HepG2 (cell line): ENCODE measurements at regions not wholly inside any gene's neighbourhood (a gene's known extent, or its start where the extent isn't known, plus 50 kb on each side); places are given as distances from the start of the nearest gene placed in this dataset.

ENCODE experiments used
- ATAC-seq: fragments of 200-7000 bp; cut with Tn5 transposase; 3 replicates; pipeline ENCODE4 v1.9.1; 2020; ENCODE audit warnings: mild to moderate bottlenecking, moderate library complexity
- BruUV-seq: library from RNA; stranded (reverse); fragments of 400-500 nt; replicated peaks from 2 replicates; lab custom pipeline; 2021; lab: Mats Ljungman, UMichigan
- CTCF ChIA-PET: fragments of 300-600 bp; formaldehyde crosslinking; extraction: SDS; loops from one replicate; lab custom pipeline; 2021; ENCODE audit warnings: low total read pairs, inconsistent platforms, low intra/inter-chr PET ratio; lab: Yijun Ruan, JAX
- POLR2A ChIA-PET: fragments of 350-600 bp; sonication (Branson Sonifier 250); formaldehyde crosslinking; loops from one replicate; lab custom pipeline; 2020; ENCODE audit warnings: antibody characterized with exemption, inconsistent platforms; lab: Yijun Ruan, JAX
- DNase-seq: peaks from one replicate; pipeline ENCODE4 v3.0.0-alpha.2; 2015; ENCODE audit warnings: low spot score
- FAIRE-seq: peaks from 3 replicates; lab custom pipeline; 2011; peaks lifted over from hg19 to GRCh38; lab: Jason Lieb, UNC
- H2AFZ ChIP-seq: one replicate; pipeline ENCODE4 v1.6.1; 2011; ENCODE audit warnings: low read length, inconsistent platforms
- H3K27ac ChIP-seq: fragments of 300-600 bp; 3 replicates; pipeline ENCODE4 v1.8.0; 2011; ENCODE audit warnings: mixed run types, mild to moderate bottlenecking, mixed read lengths, low read length, inconsistent platforms; ENCODE audit not compliant: insufficient read depth; ENCODE audit errors: extremely low read length
- H3K27me3 ChIP-seq, 2 experiments: fragments of 200-600 bp in 1 of 2; 2 replicates in 1 of 2; 3 replicates in 1 of 2; pipeline versions ENCODE4 v1.6.0 to v1.8.0; 2011; ENCODE audit warnings: low read length in 2 of 2, mild to moderate bottlenecking in 2 of 2, moderate library complexity in 2 of 2, inconsistent platforms in 1 of 2; ENCODE audit not compliant: insufficient read depth in 2 of 2, control insufficient read depth in 1 of 2
- H3K36me3 ChIP-seq, 2 experiments: fragments of 200-600 bp in 1 of 2; replicated peaks in 1 of 2; 2 replicates in 1 of 2; 3 replicates in 1 of 2; pipeline versions ENCODE4 v1.5.1 to v1.8.0; 2011; ENCODE audit warnings: low read length in 2 of 2, inconsistent platforms in 1 of 2; ENCODE audit not compliant: insufficient read depth in 2 of 2, control insufficient read depth in 1 of 2
- H3K4me1 ChIP-seq: 2 replicates; pipeline ENCODE4 v1.5.1; 2012; ENCODE audit warnings: low read length, inconsistent platforms; ENCODE audit not compliant: insufficient read depth
- H3K4me2 ChIP-seq: 2 replicates; pipeline ENCODE4 v1.6.0; 2011; ENCODE audit warnings: low read depth, low read length, inconsistent platforms
- H3K4me3 ChIP-seq, 3 experiments: fragments of 200-600 bp in 1 of 3; sonication (generic), shearing (Covaris generic) in 1 of 3; replicated peaks in 1 of 3; 2 replicates each; pipeline ENCODE4 v1.5.1; 2011 to 2016; ENCODE audit warnings: low read length in 3 of 3, inconsistent platforms in 2 of 3, low read depth in 2 of 3, mild to moderate bottlenecking in 2 of 3, control low read depth in 1 of 3, mixed read lengths in 1 of 3; ENCODE audit not compliant: insufficient read depth in 1 of 3
- H3K79me2 ChIP-seq: one replicate; pipeline ENCODE4 v1.6.1; 2011; ENCODE audit warnings: low read length, inconsistent platforms; ENCODE audit not compliant: insufficient read depth
- H3K9ac ChIP-seq: 2 replicates; pipeline ENCODE4 v1.6.0; 2011; ENCODE audit warnings: mild to moderate bottlenecking, low read depth, low read length, inconsistent platforms; ENCODE audit not compliant: insufficient read depth
- H3K9me3 ChIP-seq: 2 replicates; pipeline ENCODE4 v1.5.1; 2012; ENCODE audit warnings: mild to moderate bottlenecking, low read length
- H4K20me1 ChIP-seq: 2 replicates; pipeline ENCODE4 v1.6.0; 2011; ENCODE audit warnings: inconsistent platforms, mild to moderate bottlenecking, low read length, moderate library complexity; ENCODE audit not compliant: insufficient read depth
- HDAC6 ChIP-seq: fragments of 200-600 bp; sonication (generic); IDR thresholded peaks from 2 replicates; pipeline ENCODE4 v1.7.0; 2017; ENCODE audit warnings: mild to moderate bottlenecking, antibody characterized with exemption, low read length, low read depth
- MBD4 ChIP-seq: IDR thresholded peaks from 2 replicates; pipeline ENCODE4 v1.6.1; 2012; ENCODE audit warnings: low read length, inconsistent platforms, borderline replicate concordance
- MXD1 ChIP-seq: sonication (generic); formaldehyde crosslinking; IDR thresholded peaks from 2 replicates; pipeline ENCODE4 v1.4.0; 2020; ENCODE audit warnings: mild to moderate bottlenecking, missing genetic modification reagents
- NFRKB ChIP-seq: fragments of 450-650 bp; IDR thresholded peaks from 2 replicates; pipeline ENCODE4 v1.6.1; 2017
- POGZ ChIP-seq: sonication (generic); formaldehyde crosslinking; IDR thresholded peaks from 2 replicates; pipeline ENCODE4 v1.4.0; 2020; ENCODE audit warnings: mild to moderate bottlenecking, missing genetic modification reagents
- ZBTB49 ChIP-seq: sonication (generic); formaldehyde crosslinking; IDR thresholded peaks from 2 replicates; pipeline ENCODE4 v1.4.0; 2020; ENCODE audit warnings: missing genetic modification reagents, borderline replicate concordance
- ZNF225 ChIP-seq: sonication (generic); formaldehyde crosslinking; IDR thresholded peaks from 2 replicates; pipeline ENCODE4 v1.4.0; 2020; ENCODE audit warnings: mild to moderate bottlenecking, missing genetic modification reagents
- ZNF232 ChIP-seq: sonication (generic); formaldehyde crosslinking; IDR thresholded peaks from 2 replicates; pipeline ENCODE4 v1.4.0; 2020; ENCODE audit warnings: missing genetic modification reagents, borderline replicate concordance
- ZNF264 ChIP-seq: sonication (generic); formaldehyde crosslinking; IDR thresholded peaks from 2 replicates; pipeline ENCODE4 v1.4.0; 2020; ENCODE audit warnings: missing genetic modification reagents
- ZNF335 ChIP-seq: sonication (generic); formaldehyde crosslinking; IDR thresholded peaks from 2 replicates; pipeline ENCODE4 v1.4.0; 2020; ENCODE audit warnings: missing genetic modification reagents
- ZNF512B ChIP-seq: sonication (generic); formaldehyde crosslinking; IDR thresholded peaks from 2 replicates; pipeline ENCODE4 v1.5.1; 2020; ENCODE audit warnings: missing genetic modification reagents, mild to moderate bottlenecking, borderline replicate concordance
- ZNF558 ChIP-seq: sonication (generic); formaldehyde crosslinking; IDR thresholded peaks from 2 replicates; pipeline ENCODE4 v1.9.0; 2022; ENCODE audit warnings: mild to moderate bottlenecking, missing genetic modification reagents, borderline replicate concordance
- ZNF704 ChIP-seq: sonication (generic); formaldehyde crosslinking; IDR thresholded peaks from 2 replicates; pipeline ENCODE4 v1.8.1; 2023; ENCODE audit warnings: mild to moderate bottlenecking, inconsistent platforms, moderate library complexity, missing genetic modification reagents, borderline replicate concordance
- ZNF780A ChIP-seq: sonication (generic); formaldehyde crosslinking; IDR thresholded peaks from 2 replicates; pipeline ENCODE4 v1.8.0; 2022; ENCODE audit warnings: mild to moderate bottlenecking, missing genetic modification reagents, moderate library complexity
- ZNF883 ChIP-seq: sonication (generic); formaldehyde crosslinking; IDR thresholded peaks from 2 replicates; pipeline ENCODE4 v1.5.1; 2020; ENCODE audit warnings: mild to moderate bottlenecking, missing genetic modification reagents; ENCODE audit errors: not compliant biosample characterization
- WGBS: methylation state at CpG from one replicate; pipeline ENCODE4 v1.1.6; 2017; ENCODE audit warnings: low lambda C conversion rate; 5-methylcytosine and 5-hydroxymethylcytosine counted together
- in situ Hi-C: cut with HindIII; loops from 2 replicates; pipeline ENCODE4 v1.10.0; 2017; ENCODE audit warnings: low pct_unique_long_range_greater_than_20kb; ENCODE audit not compliant: extremely low pct_ligation_motif_present
- intact Hi-C: fragments of 100-400 bp; cut with micrococcal nuclease; formaldehyde crosslinking; loops from one replicate; pipeline ENCODE4 v1.10.0; 2022; ENCODE audit not compliant: unreplicated experiment

GRCh38 chr18:2089396-2089795 is 481.9 kb downstream of the METTL4 start (continued):
- TF ChIP-seq ZNF704 (CRISPR knock-in tag): no peak
- TF ChIP-seq NFRKB: no peak
- no peak for TF ChIP-seq POGZ (CRISPR knock-in tag)
- no peak for TF ChIP-seq ZNF780A (CRISPR knock-in tag)

- BruUV-seq: no TSS peak
- no peak for DNase-seq
- Histone ChIP-seq H3K27me3 (no peaks in the 10 kb centered on the region), H3K9ac (no peak overlapping the region), H3K9me3 (no peaks in the 10 kb centered on the region), H4K20me1 (no peaks in the 10 kb centered on the region), H3K4me1 (no peaks in the 10 kb centered on the region), H3K36me3 (no peaks in the 10 kb centered on the region), H2AFZ (no peak overlapping the region), H3K4me3 (no peak overlapping the region), H3K4me2 (no peak overlapping the region), H3K79me2 (no peaks in the 10 kb centered on the region), H3K27ac (no peak overlapping the region)
- ChIA-PET POLR2A (no interaction called here), CTCF (no interaction called here)
- intact Hi-C loops (no loop called here), in situ Hi-C loops (no loop called here)
- no peak for ATAC-seq
- FAIRE-seq: no peak
- WGBS: 3% methylated on average over 3 of the region's 3 CpGs
- TF ChIP-seq ZNF225: no peak
- no peak for TF ChIP-seq ZNF704 (CRISPR knock-in tag)
- no peak for TF ChIP-seq ZNF335 (CRISPR knock-in tag)
- no peak for TF ChIP-seq ZNF558
- TF ChIP-seq ZNF232: no peak
- no peak for TF ChIP-seq ZBTB49
- TF ChIP-seq ZNF264 (CRISPR knock-in tag): no peak
- TF ChIP-seq ZNF883: no peak
- no peak for TF ChIP-seq MBD4
- no peak for TF ChIP-seq ZNF512B (CRISPR knock-in tag)
- TF ChIP-seq HDAC6: no peak
- no peak for TF ChIP-seq MXD1
Measured at GRCh38 chr18:2091937-2092336, 479.4 kb downstream of the METTL4 start.
